HEK293 (cell line): ENCODE measurements at regions not wholly inside any gene's neighbourhood (a gene's known extent, or its start where the extent isn't known, plus 50 kb on each side); places are given as distances from the start of the nearest gene placed in this dataset.
A peak's percentile ranks its signal among the peaks of the same experiment; 100 is the strongest.

ENCODE experiments used
- CTCF ChIA-PET: fragments of 350-600 bp; formaldehyde crosslinking; extraction: SDS; loops from one replicate; lab custom pipeline; 2021; ENCODE audit warnings: antibody characterized with exemption; lab: Yijun Ruan, JAX
- POLR2A ChIA-PET: fragments of 300-600 bp; formaldehyde crosslinking; extraction: SDS; loops from one replicate; lab custom pipeline; 2020; ENCODE audit warnings: antibody characterized with exemption, inconsistent platforms; lab: Yijun Ruan, JAX
- H3K27ac ChIP-seq: fragments of 200-500 bp; sonication (Bioruptor generic); 2 replicates; pipeline ENCODE4 v1.5.1; 2014; ENCODE audit warnings: low read depth, low read length, control low read depth, inconsistent platforms; ENCODE audit errors: extremely low read depth
- H3K36me3 ChIP-seq, 2 experiments: fragments of 200-500 bp in 1 of 2; sonication (Bioruptor generic) in 1 of 2; 1 replicate in 1 of 2; 2 replicates in 1 of 2; pipeline ENCODE4 v1.5.1; 2014 to 2017; ENCODE audit warnings: inconsistent platforms in 2 of 2, low read length in 2 of 2; ENCODE audit not compliant: control insufficient read depth in 2 of 2, insufficient read depth in 1 of 2
- H3K4me1 ChIP-seq: fragments of 200-500 bp; sonication (Bioruptor generic); 2 replicates; pipeline ENCODE4 v1.5.1; 2014; ENCODE audit warnings: mild to moderate bottlenecking, low read length, inconsistent platforms; ENCODE audit not compliant: control insufficient read depth, insufficient read depth
- H3K4me3 ChIP-seq: 2 replicates; pipeline ENCODE4 v1.5.1; 2011; ENCODE audit warnings: low read depth, mild to moderate bottlenecking, control low read depth, low read length, moderate library complexity
- H3K9me3 ChIP-seq: fragments of 200-500 bp; sonication (Bioruptor generic); 2 replicates; pipeline ENCODE4 v1.5.1; 2014; ENCODE audit warnings: low read depth, low read length, inconsistent platforms; ENCODE audit not compliant: control insufficient read depth, insufficient read depth
- CTCF ChIP-seq: fragments of 450-650 bp; formaldehyde crosslinking; IDR thresholded peaks from 2 replicates; pipeline ENCODE4 v1.5.1; 2016; ENCODE audit warnings: missing biosample characterization, missing genetic modification characterization
- FEZF1 ChIP-seq: fragments of 450-650 bp; formaldehyde crosslinking; IDR thresholded peaks from 2 replicates; pipeline ENCODE4 v1.5.1; 2016; ENCODE audit warnings: missing biosample characterization, missing genetic modification characterization
- OVOL3 ChIP-seq: fragments of 450-650 bp; formaldehyde crosslinking; IDR thresholded peaks from 2 replicates; pipeline ENCODE4 v1.5.1; 2016; ENCODE audit warnings: missing biosample characterization, missing genetic modification characterization
- SP2 ChIP-seq: fragments of 450-650 bp; formaldehyde crosslinking; IDR thresholded peaks from 2 replicates; pipeline ENCODE4 v1.5.1; 2016; ENCODE audit warnings: missing biosample characterization, missing genetic modification characterization
- ZBTB17 ChIP-seq: fragments of 450-650 bp; formaldehyde crosslinking; IDR thresholded peaks from 2 replicates; pipeline ENCODE4 v1.5.1; 2016; ENCODE audit warnings: missing biosample characterization, missing genetic modification characterization
- ZNF19 ChIP-seq: fragments of 450-650 bp; formaldehyde crosslinking; IDR thresholded peaks from 2 replicates; pipeline ENCODE4; 2016; ENCODE audit warnings: missing biosample characterization, missing genetic modification characterization, low read depth
- ZNF280D ChIP-seq: fragments of 450-650 bp; formaldehyde crosslinking; IDR thresholded peaks from 2 replicates; pipeline ENCODE4 v1.5.1; 2016; ENCODE audit warnings: missing biosample characterization, missing genetic modification characterization
- ZNF521 ChIP-seq: fragments of 450-650 bp; formaldehyde crosslinking; IDR thresholded peaks from 2 replicates; pipeline ENCODE4 v1.5.1; 2017; ENCODE audit warnings: missing biosample characterization, mild to moderate bottlenecking, missing genetic modification characterization
- ZNF530 ChIP-seq: fragments of 450-650 bp; formaldehyde crosslinking; IDR thresholded peaks from 2 replicates; pipeline ENCODE4 v1.5.1; 2016; ENCODE audit warnings: low read depth, missing biosample characterization, missing genetic modification characterization
- ZNF555 ChIP-seq: fragments of 450-650 bp; formaldehyde crosslinking; conservative IDR thresholded peaks from 2 replicates; pipeline ENCODE4 v1.5.1; 2017; ENCODE audit warnings: missing biosample characterization, mild to moderate bottlenecking, missing genetic modification characterization, inconsistent platforms
- ZNF660 ChIP-seq: fragments of 450-650 bp; IDR thresholded peaks from 2 replicates; pipeline ENCODE4 v1.5.1; 2018; ENCODE audit warnings: missing biosample characterization, mild to moderate bottlenecking, missing genetic modification characterization
- ZNF701 ChIP-seq: fragments of 450-650 bp; formaldehyde crosslinking; IDR thresholded peaks from 2 replicates; pipeline ENCODE4 v1.5.1; 2016; ENCODE audit warnings: missing biosample characterization, missing genetic modification characterization
- ZNF76 ChIP-seq: fragments of 450-650 bp; formaldehyde crosslinking; IDR thresholded peaks from 2 replicates; pipeline ENCODE4; 2016; ENCODE audit warnings: low read depth, missing biosample characterization, missing genetic modification characterization, borderline replicate concordance
- ZNF785 ChIP-seq: fragments of 450-650 bp; formaldehyde crosslinking; IDR thresholded peaks from 2 replicates; pipeline ENCODE4 v1.5.1; 2016; ENCODE audit warnings: missing biosample characterization, missing genetic modification characterization
- TF ChIP-seq, protein P1 (sequence below): fragments of 450-650 bp; formaldehyde crosslinking; IDR thresholded peaks from 2 replicates; pipeline ENCODE4 v1.5.0; 2017; ENCODE audit warnings: missing biosample characterization, missing genetic modification characterization, borderline replicate concordance
- TF ChIP-seq, protein P2 (sequence below): fragments of 450-650 bp; formaldehyde crosslinking; IDR thresholded peaks from 2 replicates; pipeline ENCODE4 v1.5.1; 2016; ENCODE audit warnings: missing biosample characterization, missing genetic modification characterization, low read depth

GRCh38 chr2:175373729-175374128 lies 192.2 kb upstream of the ATP5MC3 start (continued):
- TF ChIP-seq, protein P1, sequence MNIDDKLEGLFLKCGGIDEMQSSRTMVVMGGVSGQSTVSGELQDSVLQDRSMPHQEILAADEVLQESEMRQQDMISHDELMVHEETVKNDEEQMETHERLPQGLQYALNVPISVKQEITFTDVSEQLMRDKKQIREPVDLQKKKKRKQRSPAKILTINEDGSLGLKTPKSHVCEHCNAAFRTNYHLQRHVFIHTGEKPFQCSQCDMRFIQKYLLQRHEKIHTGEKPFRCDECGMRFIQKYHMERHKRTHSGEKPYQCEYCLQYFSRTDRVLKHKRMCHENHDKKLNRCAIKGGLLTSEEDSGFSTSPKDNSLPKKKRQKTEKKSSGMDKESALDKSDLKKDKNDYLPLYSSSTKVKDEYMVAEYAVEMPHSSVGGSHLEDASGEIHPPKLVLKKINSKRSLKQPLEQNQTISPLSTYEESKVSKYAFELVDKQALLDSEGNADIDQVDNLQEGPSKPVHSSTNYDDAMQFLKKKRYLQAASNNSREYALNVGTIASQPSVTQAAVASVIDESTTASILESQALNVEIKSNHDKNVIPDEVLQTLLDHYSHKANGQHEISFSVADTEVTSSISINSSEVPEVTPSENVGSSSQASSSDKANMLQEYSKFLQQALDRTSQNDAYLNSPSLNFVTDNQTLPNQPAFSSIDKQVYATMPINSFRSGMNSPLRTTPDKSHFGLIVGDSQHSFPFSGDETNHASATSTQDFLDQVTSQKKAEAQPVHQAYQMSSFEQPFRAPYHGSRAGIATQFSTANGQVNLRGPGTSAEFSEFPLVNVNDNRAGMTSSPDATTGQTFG (tag by site-specific recombination) = no peak
- TF ChIP-seq ZNF76 (tag by site-specific recombination) = no peak
- TF ChIP-seq OVOL3 (tag by site-specific recombination) = no peak

DNA sequence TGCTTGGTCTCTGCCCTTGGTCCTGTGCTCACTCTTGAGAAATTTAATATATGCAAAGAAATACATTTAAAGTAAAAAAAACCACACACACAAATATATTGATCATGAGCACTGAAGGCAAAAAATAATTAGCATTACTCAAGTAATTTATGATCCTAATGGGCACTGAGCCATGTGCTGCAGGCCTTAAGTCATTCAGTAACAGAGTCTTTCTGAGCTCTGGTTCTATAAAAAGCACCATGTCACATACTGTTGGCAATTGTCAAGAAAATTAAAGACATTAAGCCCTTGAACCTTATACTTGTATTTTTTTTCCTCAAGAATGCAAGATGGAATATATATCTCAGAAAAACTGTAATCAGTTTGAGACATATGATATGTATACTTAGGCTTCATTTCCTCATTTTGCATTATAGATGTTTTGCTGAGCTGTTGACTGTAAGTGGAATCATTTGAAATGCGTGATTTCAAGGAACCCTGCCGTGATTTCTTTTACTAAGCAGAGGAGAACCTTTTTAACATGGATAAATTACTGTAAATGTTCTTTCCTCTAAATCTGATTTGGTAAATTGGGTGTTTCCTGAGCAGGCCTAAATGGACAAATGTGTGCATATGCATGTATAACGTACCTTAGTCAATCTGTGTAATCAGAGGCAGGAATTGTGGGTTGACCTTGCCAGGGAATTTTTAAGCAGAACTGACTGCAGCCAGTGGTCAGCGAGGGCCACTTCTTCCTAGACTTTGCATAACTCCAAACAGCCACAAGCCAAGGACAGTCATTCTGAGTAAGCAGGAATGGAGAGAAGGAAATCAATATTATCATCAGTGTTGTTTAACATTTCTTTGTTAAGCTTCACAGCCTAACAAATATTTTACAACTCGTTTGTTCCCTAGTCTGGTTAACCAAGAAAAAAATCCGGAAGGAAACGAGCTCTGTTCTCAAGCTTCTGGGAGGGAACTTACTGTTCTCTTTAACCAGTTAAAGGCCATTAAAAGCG lies 191.5 kb upstream of the ATP5MC3 start:
- CTCF ChIA-PET = no interaction called here
- no peaks in the 10 kb centered on the region for H3K36me3 ChIP-seq
- no peak overlapping the region for H3K4me3 ChIP-seq
- TF ChIP-seq ZNF521 = no peak
- TF ChIP-seq ZNF555 (tag by site-specific recombination) = no peak
- H3K27ac ChIP-seq = no peak overlapping the region
- no peaks in the 10 kb centered on the region for H3K4me1 ChIP-seq
- POLR2A ChIA-PET = interaction anchor here (0.6 kb wide), 1 partner anchor 734 kb away, joined by 5 read pairs; the partner anchor contains the start of gene HOXD11
- H3K9me3 ChIP-seq = no peaks in the 10 kb centered on the region

DNA sequence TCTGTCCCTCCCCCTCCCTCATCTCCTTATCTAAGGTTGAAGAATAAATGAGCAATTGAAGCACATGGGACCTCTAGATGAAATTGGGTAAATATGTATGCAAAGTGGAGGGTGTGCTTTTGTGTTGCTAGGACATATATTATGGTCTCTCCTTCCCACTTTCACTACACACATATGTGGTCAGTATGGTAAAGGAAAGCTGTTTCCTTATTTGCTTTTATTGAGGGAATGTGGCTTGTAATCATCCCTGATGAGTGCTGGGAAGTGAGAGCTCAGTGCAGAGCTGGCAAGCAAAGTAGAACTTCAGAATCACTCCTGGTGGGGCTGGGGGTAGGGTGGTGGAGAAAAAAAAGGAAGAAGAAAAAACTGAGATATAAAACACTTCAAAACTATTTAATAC lies 189.9 kb upstream of the ATP5MC3 start:
- POLR2A ChIA-PET = no interaction called here
- Histone ChIP-seq H3K36me3 (no peaks in the 10 kb centered on the region), H3K9me3 (no peaks in the 10 kb centered on the region), H3K4me1 (no peaks in the 10 kb centered on the region), H3K4me3 (no peak overlapping the region), H3K27ac (no peak overlapping the region)
- CTCF ChIA-PET = interaction anchor here (0.6 to 1.9 kb wide), 3 partner anchors 43 to 717 kb away, joined by 3 to 5 read pairs (median 4); no protein-coding TSS in a partner anchor
- no peak for TF ChIP-seq ZNF530
- TF ChIP-seq CTCF = no peak
- 0 out of 2 replicates have a peak, but pooled peaks have one; percentile 12 for TF ChIP-seq FEZF1 (tag by site-specific recombination)
- no peak for TF ChIP-seq ZNF785 (tag by site-specific recombination)
- no peak for TF ChIP-seq ZNF701 (tag by site-specific recombination)

DNA sequence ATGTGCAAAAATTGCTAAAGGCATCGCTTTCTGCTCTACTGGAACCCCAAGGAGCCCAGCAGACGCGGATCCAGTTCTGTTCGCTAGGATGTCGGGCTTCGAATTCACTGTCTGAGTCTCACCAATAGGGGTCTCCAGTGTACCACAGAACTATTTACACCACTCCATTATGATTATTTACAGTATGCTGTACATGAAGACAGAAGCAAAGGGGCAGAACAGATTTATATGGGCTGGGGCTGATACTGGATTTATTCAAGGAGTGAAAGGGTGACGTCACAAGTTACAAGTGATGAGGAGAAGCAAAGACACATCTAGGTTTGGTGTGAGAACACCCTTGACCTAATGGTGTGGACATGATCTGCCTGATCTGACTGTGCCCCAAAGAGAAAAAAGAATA lies 185.3 kb upstream of the ATP5MC3 start:
- no peak overlapping the region for H3K27ac ChIP-seq
- no peak overlapping the region for H3K4me3 ChIP-seq
- no peaks in the 10 kb centered on the region for H3K36me3 ChIP-seq
- POLR2A ChIA-PET = no interaction called here
- no peaks in the 10 kb centered on the region for H3K4me1 ChIP-seq
- CTCF ChIA-PET = interaction anchor here (0.7 to 2.5 kb wide), 17 partner anchors 9 to 730 kb away, joined by 3 to 8 read pairs (median 3); no protein-coding TSS in a partner anchor
- H3K9me3 ChIP-seq = no peaks in the 10 kb centered on the region
- TF ChIP-seq ZNF19 (no peak), ZBTB17 (0 out of 2 replicates have a peak, but pooled peaks have one; percentile 17), ZNF280D (tag by site-specific recombination) (no peak), CTCF (peak; percentile 82), ZNF660 (tag by site-specific recombination) (peak; percentile 98), SP2 (tag by site-specific recombination) (no peak)
- TF ChIP-seq, protein P2, sequence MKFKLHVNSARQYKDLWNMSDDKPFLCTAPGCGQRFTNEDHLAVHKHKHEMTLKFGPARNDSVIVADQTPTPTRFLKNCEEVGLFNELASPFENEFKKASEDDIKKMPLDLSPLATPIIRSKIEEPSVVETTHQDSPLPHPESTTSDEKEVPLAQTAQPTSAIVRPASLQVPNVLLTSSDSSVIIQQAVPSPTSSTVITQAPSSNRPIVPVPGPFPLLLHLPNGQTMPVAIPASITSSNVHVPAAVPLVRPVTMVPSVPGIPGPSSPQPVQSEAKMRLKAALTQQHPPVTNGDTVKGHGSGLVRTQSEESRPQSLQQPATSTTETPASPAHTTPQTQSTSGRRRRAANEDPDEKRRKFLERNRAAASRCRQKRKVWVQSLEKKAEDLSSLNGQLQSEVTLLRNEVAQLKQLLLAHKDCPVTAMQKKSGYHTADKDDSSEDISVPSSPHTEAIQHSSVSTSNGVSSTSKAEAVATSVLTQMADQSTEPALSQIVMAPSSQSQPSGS (tag by site-specific recombination) = peak; percentile 96
